GM13976 (cell line): ENCODE measurements at regions not wholly inside any gene's neighbourhood (a gene's known extent, or its start where the extent isn't known, plus 50 kb on each side); places are given as distances from the start of the nearest gene placed in this dataset.
A peak's percentile ranks its signal among the peaks of the same experiment; 100 is the strongest.

Experiments used
- DNase-seq: peaks from one replicate; pipeline ENCODE4 v3.0.0; 2012; ENCODE audit warnings: low spot score
- in situ Hi-C: fragments of 300-500 bp; cut with MboI; formaldehyde crosslinking; loops from one replicate; pipeline ENCODE4 v1.12.0; 2022; ENCODE audit warnings: low sequenced_read_pairs, mixed read lengths, inconsistent platforms; ENCODE audit not compliant: unreplicated experiment
- TF ChIP-seq, protein P1 (sequence below): IDR thresholded peaks from 2 replicates; pipeline ENCODE4 v1.5.1; 2012; ENCODE audit warnings: borderline replicate concordance, mild to moderate bottlenecking; ENCODE audit not compliant: insufficient read depth; ENCODE audit errors: extremely low read depth, missing control alignments, control extremely low read depth

DNA sequence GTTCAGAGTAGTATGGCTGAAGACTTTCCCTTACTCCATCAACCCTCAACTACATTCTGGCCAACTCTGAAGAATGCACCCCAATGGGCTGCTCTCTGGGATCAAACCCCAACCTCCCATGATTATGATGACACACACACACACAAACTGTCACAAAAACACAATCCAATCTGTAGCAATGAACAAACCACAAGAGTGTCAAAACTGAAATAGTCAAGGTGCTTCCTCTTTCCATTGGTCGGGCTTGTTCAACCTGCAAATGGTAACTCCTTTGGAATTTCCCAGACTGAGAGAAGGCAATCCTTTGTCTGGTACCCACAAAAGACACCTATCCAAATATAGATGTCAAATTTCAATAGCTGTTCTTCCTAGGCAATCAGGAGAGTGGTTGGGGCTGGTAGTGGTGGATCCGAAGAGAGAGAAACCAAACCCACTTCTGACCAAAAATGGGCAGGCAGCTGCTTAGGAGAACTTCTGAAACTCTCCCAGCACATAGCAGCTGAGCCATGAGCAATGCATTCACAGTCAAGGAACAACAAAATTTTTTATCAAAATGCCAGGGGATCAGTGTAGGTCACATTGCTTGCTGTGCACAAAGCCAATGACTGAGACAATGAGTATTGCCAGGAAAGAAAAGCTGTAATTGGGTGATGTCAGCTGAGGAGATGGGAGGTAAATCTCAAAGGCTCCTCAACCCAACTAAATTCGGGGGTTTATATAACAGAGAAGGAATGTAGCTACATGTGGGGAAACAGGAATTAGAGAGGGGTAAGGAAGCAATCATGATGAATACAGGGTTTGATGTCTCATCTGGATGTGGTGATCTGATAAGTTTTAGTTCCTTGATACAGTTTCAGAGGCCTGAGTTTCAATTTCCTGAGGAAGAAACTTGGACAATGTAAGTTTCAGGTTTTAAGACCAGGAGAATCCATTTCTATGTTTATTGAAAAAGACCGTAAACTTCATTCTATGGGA lies 191.4 kb downstream of the KITLG start:
- TF ChIP-seq, protein P1, sequence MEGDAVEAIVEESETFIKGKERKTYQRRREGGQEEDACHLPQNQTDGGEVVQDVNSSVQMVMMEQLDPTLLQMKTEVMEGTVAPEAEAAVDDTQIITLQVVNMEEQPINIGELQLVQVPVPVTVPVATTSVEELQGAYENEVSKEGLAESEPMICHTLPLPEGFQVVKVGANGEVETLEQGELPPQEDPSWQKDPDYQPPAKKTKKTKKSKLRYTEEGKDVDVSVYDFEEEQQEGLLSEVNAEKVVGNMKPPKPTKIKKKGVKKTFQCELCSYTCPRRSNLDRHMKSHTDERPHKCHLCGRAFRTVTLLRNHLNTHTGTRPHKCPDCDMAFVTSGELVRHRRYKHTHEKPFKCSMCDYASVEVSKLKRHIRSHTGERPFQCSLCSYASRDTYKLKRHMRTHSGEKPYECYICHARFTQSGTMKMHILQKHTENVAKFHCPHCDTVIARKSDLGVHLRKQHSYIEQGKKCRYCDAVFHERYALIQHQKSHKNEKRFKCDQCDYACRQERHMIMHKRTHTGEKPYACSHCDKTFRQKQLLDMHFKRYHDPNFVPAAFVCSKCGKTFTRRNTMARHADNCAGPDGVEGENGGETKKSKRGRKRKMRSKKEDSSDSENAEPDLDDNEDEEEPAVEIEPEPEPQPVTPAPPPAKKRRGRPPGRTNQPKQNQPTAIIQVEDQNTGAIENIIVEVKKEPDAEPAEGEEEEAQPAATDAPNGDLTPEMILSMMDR = no peak
- no peak for DNase-seq
- in situ Hi-C loops = no loop called here

DNA sequence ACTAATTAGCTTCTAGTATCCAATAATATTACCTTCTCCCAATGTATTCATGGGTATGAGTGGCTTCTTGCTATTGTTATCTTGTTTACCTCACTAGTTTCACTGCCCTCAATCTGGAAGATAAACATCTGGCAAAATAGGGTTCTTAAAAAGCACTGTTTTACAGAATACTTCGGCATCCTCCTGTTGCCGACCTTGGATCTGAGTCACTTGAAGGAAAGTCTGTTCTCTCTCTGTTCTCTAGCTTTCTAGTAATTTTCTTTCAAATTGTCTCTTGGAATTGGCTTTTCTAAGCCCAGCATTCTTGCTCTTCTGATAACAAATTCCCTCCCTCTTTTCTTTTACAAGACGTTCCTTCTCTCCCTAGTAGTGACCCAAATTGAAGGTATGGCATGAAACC lies 189.5 kb downstream of the KITLG start:
- in situ Hi-C loops = no loop called here
- no peak for DNase-seq
- TF ChIP-seq, protein P1 = no peak

DNA sequence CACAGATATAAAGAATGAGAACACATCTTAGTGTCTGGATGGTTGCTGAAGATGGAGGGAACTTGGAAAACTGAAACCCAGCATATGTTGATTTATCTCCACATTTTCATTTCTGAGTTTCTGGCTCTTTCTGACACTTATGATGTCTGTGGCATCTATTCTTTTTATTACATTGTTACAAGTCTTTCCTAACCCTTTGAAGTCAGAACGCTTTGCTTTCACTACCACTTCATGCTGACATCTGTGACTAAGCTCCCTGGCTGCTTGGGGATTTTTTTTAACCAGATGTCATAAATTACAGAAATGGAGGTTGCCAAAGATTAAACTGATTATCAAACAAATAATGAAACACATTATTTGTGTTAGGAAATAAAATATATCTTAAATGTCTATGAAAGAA lies 188.7 kb downstream of the KITLG start:
- in situ Hi-C loops = no loop called here
- TF ChIP-seq, protein P1 = no peak
- peak; percentile 42 for DNase-seq

DNA sequence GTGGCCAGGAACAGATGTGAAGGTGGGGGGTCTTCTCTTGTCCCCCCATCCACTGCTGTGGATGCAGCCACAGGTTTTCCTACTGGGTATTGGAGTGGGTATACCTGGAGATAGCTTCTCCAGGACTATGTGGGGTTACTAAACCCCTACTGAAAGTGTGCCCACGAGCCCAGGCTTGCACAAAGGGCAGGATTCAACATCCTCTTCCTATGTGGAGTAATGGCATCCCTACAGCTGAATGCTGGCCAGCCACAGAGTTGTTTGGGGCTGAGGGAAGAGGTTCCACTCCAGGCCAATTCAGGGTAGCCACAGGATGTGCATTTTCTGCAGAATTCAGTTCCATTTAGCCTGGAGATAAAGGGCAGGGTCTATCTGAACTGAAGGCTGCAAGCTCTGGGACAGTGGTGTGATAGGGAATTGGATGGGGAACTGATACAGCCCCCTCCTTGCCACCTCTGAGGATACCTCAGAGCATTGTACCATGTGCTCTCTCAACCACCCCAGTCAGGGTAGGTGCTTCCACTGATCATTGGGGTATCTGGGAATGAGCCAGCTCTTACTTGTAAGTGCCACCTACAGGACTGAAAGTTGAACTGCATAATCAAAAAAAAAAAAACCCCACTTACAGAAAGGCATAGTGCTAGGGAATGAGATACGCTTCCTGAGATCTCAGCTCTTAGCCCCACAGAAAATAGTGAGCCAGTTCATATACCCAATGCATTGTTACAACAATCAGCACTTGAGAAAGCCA lies 187.1 kb downstream of the KITLG start:
- in situ Hi-C loops = no loop called here
- TF ChIP-seq, protein P1 = peak; percentile 16
- no peak for DNase-seq

DNA sequence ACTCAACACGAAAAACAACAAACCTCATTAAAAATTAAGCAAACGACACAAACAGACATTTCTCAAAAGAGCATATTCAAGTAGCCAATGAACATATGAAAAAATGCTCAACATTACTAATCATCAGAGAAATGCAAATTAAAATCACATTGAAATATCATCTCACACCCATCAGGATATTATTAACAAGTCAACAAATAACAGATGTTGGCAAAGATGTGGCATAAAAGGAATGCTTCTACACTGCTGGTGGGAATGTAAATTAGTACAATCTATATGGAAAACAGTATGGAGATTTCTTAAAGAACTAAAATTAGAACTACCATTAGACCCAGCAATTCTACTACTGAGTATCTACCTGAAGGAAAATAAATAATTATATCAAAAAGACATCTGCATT lies 182.2 kb downstream of the KITLG start:
- in situ Hi-C loops = no loop called here

DNA sequence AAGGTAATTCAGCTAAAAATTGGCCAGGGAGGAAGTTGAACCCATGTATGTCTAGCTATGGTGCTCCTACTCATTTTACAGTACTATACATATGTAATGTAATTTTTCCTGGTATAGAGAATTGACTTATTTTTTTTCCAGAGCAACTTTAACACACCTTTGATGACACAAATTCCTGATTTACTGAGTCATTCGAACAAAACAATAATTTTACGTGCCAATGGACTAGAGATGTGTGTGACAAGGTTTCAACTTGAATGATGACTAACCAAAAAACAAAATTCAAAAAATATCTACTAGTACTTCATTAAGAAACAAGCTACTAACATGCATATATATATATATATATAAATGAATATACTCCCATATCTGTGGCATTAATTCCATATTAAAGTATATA lies 180.5 kb downstream of the KITLG start:
- TF ChIP-seq, protein P1 = no peak
- DNase-seq = no peak
- in situ Hi-C loops = no loop called here

More for the DNA sequence above, 182.2 kb downstream of the KITLG start:
- TF ChIP-seq, protein P1 = no peak
- DNase-seq = no peak
